ENCODE measurements at regions not wholly inside any gene's neighbourhood (a gene's known extent, or its start where the extent isn't known, plus 50 kb on each side); places are given as distances from the start of the nearest gene placed in this dataset.

GRCh38 chr7:119640326-119640725 lies 632.6 kb upstream of the KCND2 start:
- no peak for TF ChIP-seq CTCF (conservative IDR thresholded peaks at IDR 0.05; ENCODE audit: low read length)
- no peak for TF ChIP-seq EZH2phosphoT487 (IDR thresholded peaks at IDR 0.05; ENCODE audit: borderline replicate concordance)

Data from Loucy (cell line).